Astrocyte of the cerebellum (primary cell): ENCODE measurements at regions not wholly inside any gene's neighbourhood (a gene's known extent, or its start where the extent isn't known, plus 50 kb on each side); places are given as distances from the start of the nearest gene placed in this dataset.
"Not testable (repeated sequence)": the region's sequence is repeated elsewhere in the genome, so short reads cannot be mapped to it uniquely, and the experiment has no call there.

ENCODE experiments used
- DNase-seq: peaks from one replicate; pipeline ENCODE4 v3.0.0-alpha.2; 2011; ENCODE audit warnings: low read depth
- H3K4me3 ChIP-seq: 2 replicates; pipeline ENCODE4 v1.5.1; 2011; ENCODE audit warnings: mild to moderate bottlenecking, low read depth, low read length, moderate library complexity
- CTCF ChIP-seq: IDR thresholded peaks from 2 replicates; pipeline ENCODE4 v1.5.1; 2012; ENCODE audit warnings: low read length, low read depth, moderate library complexity, mild to moderate bottlenecking; ENCODE audit errors: missing control alignments
- in situ Hi-C: cut with HindIII; loops from 2 replicates; pipeline ENCODE4 v1.10.0; 2017; ENCODE audit warnings: low sequenced_read_pairs

DNA sequence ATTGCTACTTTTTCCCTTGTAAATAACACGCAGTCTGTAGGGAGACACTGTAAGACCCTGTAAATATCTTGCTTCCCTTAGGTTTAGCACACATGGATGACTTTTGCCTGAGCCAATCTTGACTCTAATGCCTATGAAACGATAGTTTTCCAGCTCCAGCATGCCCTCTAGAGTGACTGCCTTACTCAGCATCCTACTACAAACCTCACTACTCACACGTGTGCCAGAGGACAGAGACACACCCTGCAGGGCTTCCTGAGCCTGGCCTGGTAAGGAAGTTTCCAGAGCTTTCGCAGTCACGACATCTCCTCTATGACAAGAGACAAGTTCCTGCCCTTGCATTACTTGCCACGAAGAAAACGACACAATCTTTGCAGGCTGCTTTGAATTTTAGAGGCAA, 138.1 kb downstream of the ATPSCKMT start:
- peak; percentile 27 for DNase-seq
- in situ Hi-C loops, result no loop called here
- no peak overlapping the region for H3K4me3 ChIP-seq
- peak; percentile 60 for TF ChIP-seq CTCF

- no peak for TF ChIP-seq CTCF
- no peak for DNase-seq
- no peak overlapping the region for H3K4me3 ChIP-seq
- in situ Hi-C loops, result no loop called here
Measured at GRCh38 chr5:10110228-10110627, 139.5 kb downstream of the ATPSCKMT start.

GRCh38 chr5:10109299-10109698, 140.4 kb downstream of the ATPSCKMT start:
- no peak for DNase-seq
- no peak for TF ChIP-seq CTCF
- in situ Hi-C loops, result no loop called here
- H3K4me3 ChIP-seq, result no peak overlapping the region

DNA sequence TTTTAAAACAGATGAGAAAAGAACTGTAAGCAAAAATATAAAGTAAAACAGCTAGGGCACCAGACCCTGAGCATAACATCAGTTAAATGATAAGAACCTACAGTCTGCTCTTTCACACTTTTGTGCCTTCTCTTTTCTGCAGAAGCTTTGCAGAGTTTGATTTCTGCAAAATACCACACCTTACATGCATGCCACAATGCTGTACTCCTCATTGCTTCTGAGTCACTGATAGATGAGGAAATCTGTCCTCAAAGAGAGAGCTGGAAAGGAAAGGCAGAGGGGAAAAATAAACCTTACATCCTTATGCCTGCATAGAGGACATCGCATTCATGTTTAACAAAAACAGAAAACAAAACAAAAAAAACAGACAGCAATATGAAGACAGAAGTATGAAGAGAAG, 142.9 kb downstream of the ATPSCKMT start:
- DNase-seq, result no peak
- H3K4me3 ChIP-seq, result no peak overlapping the region
- no peak for TF ChIP-seq CTCF
- in situ Hi-C loops, result no loop called here

DNA sequence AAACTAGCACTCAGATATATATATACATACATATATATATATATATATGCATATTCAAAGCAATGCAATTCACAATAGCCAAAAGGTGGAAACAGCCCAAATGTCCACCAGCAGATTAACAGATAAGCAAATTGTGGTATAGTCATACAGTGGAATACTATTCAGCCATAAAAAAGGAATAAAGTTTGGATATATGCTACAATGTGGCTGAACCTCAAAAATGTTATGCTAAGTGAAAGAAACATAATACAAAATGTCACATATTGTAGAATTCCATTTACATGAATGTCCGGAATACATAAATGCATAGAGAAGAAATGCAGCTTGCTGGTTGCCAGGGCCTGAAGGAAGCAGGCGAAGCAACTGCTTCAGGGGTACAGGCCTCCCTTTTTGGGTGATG, 143.4 kb downstream of the ATPSCKMT start:
- no peak for TF ChIP-seq CTCF
- H3K4me3 ChIP-seq, result no peak overlapping the region
- no peak for DNase-seq
- in situ Hi-C loops, result no loop called here

- in situ Hi-C loops, result no loop called here
- no peak for TF ChIP-seq CTCF
Measured at GRCh38 chr5:10102706-10103497, 146.8 kb downstream of the ATPSCKMT start.

GRCh38 chr5:10102235-10102634, 147.5 kb downstream of the ATPSCKMT start:
- H3K4me3 ChIP-seq, in situ Hi-C loops, DNase-seq: not testable (repeated sequence)

More at GRCh38 chr5:10102706-10103497, 146.8 kb downstream of the ATPSCKMT start:
- no peak overlapping the region for H3K4me3 ChIP-seq
- no peak for DNase-seq
